PC-3 (cell line): ENCODE measurements at regions not wholly inside any gene's neighbourhood (a gene's known extent, or its start where the extent isn't known, plus 50 kb on each side); places are given as distances from the start of the nearest gene placed in this dataset.

Experiments
- ATAC-seq: fragments of 200-7000 bp; cut with Tn5 transposase; 2 replicates; pipeline ENCODE4 v1.9.1; 2020; ENCODE audit warnings: mild to moderate bottlenecking, moderate library complexity
- BruUV-seq: library from RNA; stranded (reverse); fragments of 400-500 nt; replicated peaks from 2 replicates; lab custom pipeline; 2021; lab: Mats Ljungman, UMichigan
- CTCF ChIA-PET: fragments of 300-600 bp; sonication (Branson Sonifier 250); formaldehyde crosslinking; loops from one replicate; lab custom pipeline; 2022; ENCODE audit warnings: antibody characterized with exemption; lab: Charles Lee
- POLR2A ChIA-PET: fragments of 300-600 bp; sonication (Branson Sonifier 250); formaldehyde crosslinking; loops from one replicate; lab custom pipeline; 2022; ENCODE audit warnings: antibody characterized with exemption; ENCODE audit not compliant: unreplicated experiment; lab: Charles Lee
- DNase-seq: peaks from one replicate; pipeline ENCODE4 v3.0.0-alpha.2; 2015
- H2AFZ ChIP-seq: fragments of 300-600 bp; sonication (generic); 2 replicates; pipeline ENCODE4 v1.6.0; 2016; ENCODE audit warnings: antibody characterized with exemption, low read length
- H3F3A ChIP-seq: fragments of 300-600 bp; sonication (generic); one replicate; pipeline ENCODE4 v1.6.0; 2017; ENCODE audit warnings: antibody characterized with exemption, low read length, control low read depth, mild to moderate bottlenecking; ENCODE audit not compliant: unreplicated experiment
- H3K27ac ChIP-seq: fragments of 300-600 bp; sonication (generic); 2 replicates; pipeline ENCODE4 v1.5.1; 2016; ENCODE audit warnings: mild to moderate bottlenecking, low read length
- H3K27me3 ChIP-seq: fragments of 300-600 bp; sonication (generic); 2 replicates; pipeline ENCODE4 v1.6.1; 2016; ENCODE audit warnings: low read length, mixed read lengths
- H3K36me3 ChIP-seq: fragments of 300-600 bp; sonication (generic); 2 replicates; pipeline ENCODE4 v1.6.1; 2016; ENCODE audit warnings: low read depth, mixed run types, low read length, mixed read lengths
- H3K4me1 ChIP-seq: fragments of 300-600 bp; sonication (generic); 2 replicates; pipeline ENCODE4 v1.5.1; 2016; ENCODE audit warnings: low read length; ENCODE audit not compliant: insufficient read depth
- H3K4me2 ChIP-seq: fragments of 300-600 bp; sonication (generic); 2 replicates; pipeline ENCODE4 v1.6.0; 2016; ENCODE audit warnings: low read length
- H3K4me3 ChIP-seq: fragments of 300-600 bp; sonication (generic); 2 replicates; pipeline ENCODE4 v1.5.1; 2016; ENCODE audit warnings: mild to moderate bottlenecking, low read length, mixed read lengths
- H3K79me2 ChIP-seq: fragments of 300-600 bp; sonication (generic); 2 replicates; pipeline ENCODE4 v1.6.1; 2017; ENCODE audit warnings: low read length, mixed read lengths
- H3K9ac ChIP-seq: fragments of 300-600 bp; sonication (generic); 2 replicates; pipeline ENCODE4 v1.6.0; 2016; ENCODE audit warnings: mild to moderate bottlenecking, low read length
- H3K9me2 ChIP-seq: fragments of 300-600 bp; sonication (generic); replicated peaks from 2 replicates; pipeline ENCODE4 v1.6.1; 2016; ENCODE audit warnings: mixed run types, low read length, mixed read lengths
- H3K9me3 ChIP-seq: fragments of 300-600 bp; sonication (generic); 2 replicates; pipeline ENCODE4 v1.6.1; 2016; ENCODE audit warnings: low read length, mixed read lengths
- H4K20me1 ChIP-seq: fragments of 300-600 bp; sonication (generic); 2 replicates; pipeline ENCODE4 v1.6.1; 2016; ENCODE audit warnings: low read length, mixed read lengths
- EZH2 ChIP-seq: fragments of 300-600 bp; sonication (generic); IDR thresholded peaks from one replicate; pipeline ENCODE4 v1.6.1; 2017; ENCODE audit warnings: antibody characterized with exemption, mild to moderate bottlenecking, low read length; ENCODE audit not compliant: unreplicated experiment
- EZH2phosphoT487 ChIP-seq: fragments of 300-600 bp; sonication (generic); IDR thresholded peaks from 2 replicates; pipeline ENCODE4 v1.6.1; 2018; ENCODE audit warnings: mild to moderate bottlenecking, antibody characterized with exemption, low read length, borderline replicate concordance
- intact Hi-C: fragments of 100-400 bp; cut with micrococcal nuclease; formaldehyde crosslinking; loops from 2 replicates; pipeline ENCODE4 v1.9.0; 2023
- TF ChIP-seq, protein P1 (sequence below): fragments of 300-600 bp; sonication (generic); conservative IDR thresholded peaks from 2 replicates; pipeline ENCODE4 v1.5.1; 2017; ENCODE audit warnings: antibody characterized with exemption, low read depth, mild to moderate bottlenecking, low read length

DNA sequence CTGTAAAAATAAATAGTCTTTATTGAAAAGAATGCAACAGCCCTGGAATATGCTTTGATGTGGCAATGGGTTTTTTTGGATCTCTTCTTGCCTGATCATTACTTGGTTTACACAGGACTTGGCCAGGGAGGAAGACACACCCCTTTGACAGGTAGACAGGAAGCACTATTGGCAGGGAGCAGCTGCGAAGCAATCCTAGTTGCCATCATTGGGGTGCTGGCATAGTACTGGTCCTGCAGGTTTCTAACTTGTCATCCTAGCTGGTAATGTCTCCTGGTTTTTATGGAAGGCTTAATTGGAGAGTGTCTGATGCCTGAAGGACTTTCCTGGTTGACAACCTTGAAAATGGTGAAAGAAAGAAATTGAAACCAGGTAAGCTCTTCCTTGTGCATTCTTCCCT lies 71.2 kb upstream of the CCN6 start:
- ChIA-PET CTCF (no interaction called here), POLR2A (no interaction called here)
- Histone ChIP-seq H4K20me1 (no peaks in the 10 kb centered on the region), H3K9ac (no peak overlapping the region), H3K27me3 (no peaks in the 10 kb centered on the region), H3K79me2 (no peaks in the 10 kb centered on the region), H3K27ac (no peak overlapping the region), H3K9me3 (no peaks in the 10 kb centered on the region), H3K36me3 (no peaks in the 10 kb centered on the region), H2AFZ (no peak overlapping the region), H3K4me3 (no peak overlapping the region), H3K9me2 (no peaks in the 10 kb centered on the region), H3F3A (no peaks in the 10 kb centered on the region), H3K4me2 (no peak overlapping the region), H3K4me1 (peaks cover 37% of the 10 kb centered on the region)
- TF ChIP-seq, protein P1, sequence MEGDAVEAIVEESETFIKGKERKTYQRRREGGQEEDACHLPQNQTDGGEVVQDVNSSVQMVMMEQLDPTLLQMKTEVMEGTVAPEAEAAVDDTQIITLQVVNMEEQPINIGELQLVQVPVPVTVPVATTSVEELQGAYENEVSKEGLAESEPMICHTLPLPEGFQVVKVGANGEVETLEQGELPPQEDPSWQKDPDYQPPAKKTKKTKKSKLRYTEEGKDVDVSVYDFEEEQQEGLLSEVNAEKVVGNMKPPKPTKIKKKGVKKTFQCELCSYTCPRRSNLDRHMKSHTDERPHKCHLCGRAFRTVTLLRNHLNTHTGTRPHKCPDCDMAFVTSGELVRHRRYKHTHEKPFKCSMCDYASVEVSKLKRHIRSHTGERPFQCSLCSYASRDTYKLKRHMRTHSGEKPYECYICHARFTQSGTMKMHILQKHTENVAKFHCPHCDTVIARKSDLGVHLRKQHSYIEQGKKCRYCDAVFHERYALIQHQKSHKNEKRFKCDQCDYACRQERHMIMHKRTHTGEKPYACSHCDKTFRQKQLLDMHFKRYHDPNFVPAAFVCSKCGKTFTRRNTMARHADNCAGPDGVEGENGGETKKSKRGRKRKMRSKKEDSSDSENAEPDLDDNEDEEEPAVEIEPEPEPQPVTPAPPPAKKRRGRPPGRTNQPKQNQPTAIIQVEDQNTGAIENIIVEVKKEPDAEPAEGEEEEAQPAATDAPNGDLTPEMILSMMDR: no peak
- TF ChIP-seq EZH2phosphoT487 (no peak), EZH2 (no peak)
- intact Hi-C loops: no loop called here
- ATAC-seq: peak; percentile 11; the same call in 1 of the 2 replicates
- no TSS peak for BruUV-seq
- DNase-seq: peak; percentile 60

- no peak overlapping the region for H3K27ac ChIP-seq
- ChIA-PET POLR2A (no interaction called here), CTCF (no interaction called here)
- no peak overlapping the region for H3K9ac ChIP-seq
- H2AFZ ChIP-seq: no peak overlapping the region
- H3K27me3 ChIP-seq: no peaks in the 10 kb centered on the region
- intact Hi-C loops: no loop called here
- BruUV-seq: no TSS peak
- no peaks in the 10 kb centered on the region for H4K20me1 ChIP-seq
- H3K79me2 ChIP-seq: no peaks in the 10 kb centered on the region
- no peaks in the 10 kb centered on the region for H3F3A ChIP-seq
- H3K9me2 ChIP-seq: no peaks in the 10 kb centered on the region
- no peaks in the 10 kb centered on the region for H3K9me3 ChIP-seq
- H3K4me1 ChIP-seq: peaks cover 37% of the 10 kb centered on the region
- TF ChIP-seq EZH2phosphoT487 (no peak), EZH2 (no peak)
- TF ChIP-seq, protein P1: no peak
- DNase-seq (no peak), ATAC-seq (no peak)
- H3K4me3 ChIP-seq: no peak overlapping the region
- no peak overlapping the region for H3K4me2 ChIP-seq
- H3K36me3 ChIP-seq: no peaks in the 10 kb centered on the region
These were observed 70.7 kb upstream of the CCN6 start for GRCh38 chr6:111983193-111983592.

DNA sequence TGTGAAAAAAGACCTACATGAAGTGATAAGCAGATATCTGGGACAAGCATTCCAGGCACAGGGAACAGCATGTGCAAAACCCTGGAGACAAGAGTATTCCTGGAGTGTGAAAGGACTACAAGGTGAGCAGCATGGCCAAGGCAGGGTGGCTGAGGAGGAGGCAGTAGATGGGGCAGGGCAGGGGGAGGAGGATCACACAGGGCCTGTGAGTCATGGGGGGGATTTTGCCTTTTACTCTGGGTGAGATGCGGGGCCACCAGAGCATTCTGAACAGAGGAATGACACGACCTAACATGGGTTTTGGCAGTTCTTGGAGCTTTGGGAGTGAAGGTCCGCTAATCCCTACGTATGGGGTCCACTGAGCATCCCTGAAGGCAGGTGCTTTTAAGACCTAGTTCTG lies 69.8 kb upstream of the CCN6 start:
- Histone ChIP-seq H3K4me1 (peaks cover 37% of the 10 kb centered on the region), H3K9me2 (no peaks in the 10 kb centered on the region), H3F3A (no peaks in the 10 kb centered on the region), H3K79me2 (no peaks in the 10 kb centered on the region), H3K36me3 (no peaks in the 10 kb centered on the region), H3K27ac (peak overlapping the region; percentile 88), H4K20me1 (no peaks in the 10 kb centered on the region), H3K9ac (no peak overlapping the region), H3K4me3 (no peak overlapping the region), H3K9me3 (no peaks in the 10 kb centered on the region), H3K4me2 (no peak overlapping the region), H2AFZ (no peak overlapping the region), H3K27me3 (no peaks in the 10 kb centered on the region)
- POLR2A ChIA-PET: no interaction called here
- TF ChIP-seq EZH2 (no peak), EZH2phosphoT487 (no peak)
- TF ChIP-seq, protein P1: no peak
- BruUV-seq: no TSS peak
- ATAC-seq: no peak
- CTCF ChIA-PET: no interaction called here
- DNase-seq: no peak
- intact Hi-C loops: no loop called here
